Pons (tissue), 1 donor: ENCODE measurements at regions not wholly inside any gene's neighbourhood (a gene's known extent, or its start where the extent isn't known, plus 50 kb on each side); places are given as distances from the start of the nearest gene placed in this dataset.

Source experiments
- DNase-seq: peaks from one replicate; pipeline ENCODE4 v3.0.0-alpha.2; 2016; ENCODE audit warnings: low spot score

GRCh38 chr6:1551249-1551648, 58.5 kb upstream of the FOXC1 start:
- DNase-seq: no peak

- DNase-seq: no peak
Measured at GRCh38 chr6:1552296-1552761, 57.4 kb upstream of the FOXC1 start.

- DNase-seq: no peak
Measured at GRCh38 chr6:1553562-1554083, 56.1 kb upstream of the FOXC1 start.

GRCh38 chr6:1554141-1554475, 55.6 kb upstream of the FOXC1 start:
- no peak for DNase-seq

GRCh38 chr6:1554476-1555310, 55.0 kb upstream of the FOXC1 start:
- DNase-seq: peak; percentile 37

- DNase-seq: no peak
Measured at GRCh38 chr6:1558388-1558787, 51.3 kb upstream of the FOXC1 start.
